CD4-positive, alpha-beta T cell (primary cell): ENCODE measurements at regions not wholly inside any gene's neighbourhood (a gene's known extent, or its start where the extent isn't known, plus 50 kb on each side); places are given as distances from the start of the nearest gene placed in this dataset.
"Not testable (repeated sequence)": the region's sequence is repeated elsewhere in the genome, so short reads cannot be mapped to it uniquely, and the experiment has no call there.

ENCODE experiments used
- ATAC-seq: fragments of 200-7000 bp; cut with Tn5 transposase; one replicate; pipeline ENCODE4 v1.10.0; 2022; ENCODE audit warnings: mild to moderate bottlenecking; ENCODE audit not compliant: poor library complexity
- CTCF ChIA-PET: fragments of 350-600 bp; sonication (Branson Sonifier 250); formaldehyde crosslinking; loops from one replicate; lab custom pipeline; 2021; ENCODE audit warnings: antibody characterized with exemption, inconsistent platforms; lab: Charles Lee
- POLR2A ChIA-PET: fragments of 350-600 bp; sonication (Branson Sonifier 250); formaldehyde crosslinking; loops from one replicate; lab custom pipeline; 2021; ENCODE audit warnings: antibody characterized with exemption, inconsistent platforms; lab: Charles Lee
- DNase-seq, 14 experiments: peaks; one replicate each; pipeline ENCODE4 v3.0.0-alpha.2; 2013 to 2020; ENCODE audit warnings: mixed read lengths in 2 of 14
- H3K27ac ChIP-seq, 2 donors: one replicate each; pipeline versions ENCODE4 v1.5.1 to v1.7.0; 2013; ENCODE audit warnings: low read length in 2 of 2, low read depth in 1 of 2, mild to moderate bottlenecking in 1 of 2
- H3K27me3 ChIP-seq, 2 experiments: 1 replicate in 1 of 2; 2 replicates in 1 of 2; pipeline versions ENCODE4 v1.6.1 to v1.7.0; 2013; ENCODE audit warnings: low read length in 2 of 2, control low read depth in 1 of 2, mild to moderate bottlenecking in 1 of 2, moderate library complexity in 1 of 2; ENCODE audit not compliant: insufficient read depth in 2 of 2, control insufficient read depth in 1 of 2
- H3K36me3 ChIP-seq: one replicate; pipeline ENCODE4 v1.6.1; 2013; ENCODE audit warnings: low read length, control low read depth; ENCODE audit not compliant: insufficient read depth
- H3K4me1 ChIP-seq: one replicate; pipeline ENCODE4 v1.6.1; 2013; ENCODE audit warnings: low read length, control low read depth; ENCODE audit not compliant: insufficient read depth
- H3K4me3 ChIP-seq: one replicate; pipeline ENCODE4 v1.5.1; 2013; ENCODE audit warnings: mild to moderate bottlenecking, low read length, moderate library complexity
- H3K9me3 ChIP-seq, 2 experiments: 1 replicate in 1 of 2; 2 replicates in 1 of 2; pipeline versions ENCODE4 v1.6.1 to v1.7.0; 2013; ENCODE audit warnings: low read length in 2 of 2, mild to moderate bottlenecking in 2 of 2, control low read depth in 1 of 2, moderate library complexity in 1 of 2; ENCODE audit not compliant: control insufficient read depth in 1 of 2, insufficient read depth in 1 of 2
- H3K27ac Mint-ChIP-seq: one replicate; pipeline ENCODE4 v1.8.0; 2020; ENCODE audit warnings: mixed read lengths
- H3K27me3 Mint-ChIP-seq: one replicate; pipeline ENCODE4 v1.8.0; 2021; ENCODE audit warnings: mixed read lengths
- H3K36me3 Mint-ChIP-seq: one replicate; pipeline ENCODE4 v1.8.0; 2021; ENCODE audit warnings: low read depth, mixed read lengths
- H3K4me1 Mint-ChIP-seq: one replicate; pipeline ENCODE4 v1.8.0; 2021; ENCODE audit warnings: low read depth, mixed read lengths
- H3K4me3 Mint-ChIP-seq: one replicate; pipeline ENCODE4 v1.8.0; 2020; ENCODE audit warnings: mild to moderate bottlenecking, mixed read lengths
- H3K9me3 Mint-ChIP-seq: one replicate; pipeline ENCODE4 v1.8.0; 2020; ENCODE audit warnings: mixed read lengths
- intact Hi-C, 2 experiments: fragments of 100-400 bp; cut with DNase I in 1 of 2; cut with micrococcal nuclease in 1 of 2; formaldehyde crosslinking; loops; one replicate each; pipeline versions ENCODE4 v1.15.1 to v1.9.0; 2023 to 2025; cut with DNase I, micrococcal nuclease
- TF ChIP-seq, protein P1 (sequence below): fragments of 200-600 bp; IDR thresholded peaks from one replicate; pipeline ENCODE4 v1.8.0; 2022; ENCODE audit warnings: antibody characterized with exemption, mild to moderate bottlenecking

DNA sequence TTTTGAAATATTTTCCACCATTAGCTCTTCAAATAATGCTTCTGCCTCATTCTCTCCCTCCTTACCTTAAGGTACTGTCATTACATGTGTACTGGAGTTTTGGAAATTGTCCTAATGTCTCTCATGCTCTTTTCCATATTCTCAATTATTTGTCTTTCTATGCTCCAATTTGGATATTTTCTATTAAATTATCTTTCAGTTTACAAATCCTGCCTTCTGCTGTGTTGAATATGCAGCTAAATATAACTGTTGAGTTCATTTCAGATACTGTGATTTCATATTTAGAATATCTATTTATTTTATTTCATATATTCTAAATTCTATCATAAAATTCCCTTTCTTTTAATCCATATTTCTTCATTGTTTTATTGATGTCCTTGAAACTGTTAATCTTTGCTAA, 388.0 kb upstream of the CDIN1 start:
- Histone ChIP-seq H3K36me3 (no peaks in the 10 kb centered on the region), H3K27me3 (no peaks in the 10 kb centered on the region), H3K9me3 (peaks cover 0 to 12% of the 10 kb centered on the region in 2 experiments), H3K27ac (no peak overlapping the region), H3K4me1 (no peaks in the 10 kb centered on the region), H3K4me3 (no peak overlapping the region)
- Mint-ChIP-seq H3K27me3 (no peaks in the 10 kb centered on the region), H3K27ac (no peak overlapping the region), H3K4me1 (no peaks in the 10 kb centered on the region), H3K36me3 (no peaks in the 10 kb centered on the region), H3K9me3 (no peaks in the 10 kb centered on the region), H3K4me3 (no peak overlapping the region)
- TF ChIP-seq, protein P1, sequence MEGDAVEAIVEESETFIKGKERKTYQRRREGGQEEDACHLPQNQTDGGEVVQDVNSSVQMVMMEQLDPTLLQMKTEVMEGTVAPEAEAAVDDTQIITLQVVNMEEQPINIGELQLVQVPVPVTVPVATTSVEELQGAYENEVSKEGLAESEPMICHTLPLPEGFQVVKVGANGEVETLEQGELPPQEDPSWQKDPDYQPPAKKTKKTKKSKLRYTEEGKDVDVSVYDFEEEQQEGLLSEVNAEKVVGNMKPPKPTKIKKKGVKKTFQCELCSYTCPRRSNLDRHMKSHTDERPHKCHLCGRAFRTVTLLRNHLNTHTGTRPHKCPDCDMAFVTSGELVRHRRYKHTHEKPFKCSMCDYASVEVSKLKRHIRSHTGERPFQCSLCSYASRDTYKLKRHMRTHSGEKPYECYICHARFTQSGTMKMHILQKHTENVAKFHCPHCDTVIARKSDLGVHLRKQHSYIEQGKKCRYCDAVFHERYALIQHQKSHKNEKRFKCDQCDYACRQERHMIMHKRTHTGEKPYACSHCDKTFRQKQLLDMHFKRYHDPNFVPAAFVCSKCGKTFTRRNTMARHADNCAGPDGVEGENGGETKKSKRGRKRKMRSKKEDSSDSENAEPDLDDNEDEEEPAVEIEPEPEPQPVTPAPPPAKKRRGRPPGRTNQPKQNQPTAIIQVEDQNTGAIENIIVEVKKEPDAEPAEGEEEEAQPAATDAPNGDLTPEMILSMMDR, result no peak
- CTCF ChIA-PET, result no interaction called here
- DNase-seq, result no peak
- POLR2A ChIA-PET, result no interaction called here
- intact Hi-C loops, result no loop called here
- ATAC-seq, result no peak

DNA sequence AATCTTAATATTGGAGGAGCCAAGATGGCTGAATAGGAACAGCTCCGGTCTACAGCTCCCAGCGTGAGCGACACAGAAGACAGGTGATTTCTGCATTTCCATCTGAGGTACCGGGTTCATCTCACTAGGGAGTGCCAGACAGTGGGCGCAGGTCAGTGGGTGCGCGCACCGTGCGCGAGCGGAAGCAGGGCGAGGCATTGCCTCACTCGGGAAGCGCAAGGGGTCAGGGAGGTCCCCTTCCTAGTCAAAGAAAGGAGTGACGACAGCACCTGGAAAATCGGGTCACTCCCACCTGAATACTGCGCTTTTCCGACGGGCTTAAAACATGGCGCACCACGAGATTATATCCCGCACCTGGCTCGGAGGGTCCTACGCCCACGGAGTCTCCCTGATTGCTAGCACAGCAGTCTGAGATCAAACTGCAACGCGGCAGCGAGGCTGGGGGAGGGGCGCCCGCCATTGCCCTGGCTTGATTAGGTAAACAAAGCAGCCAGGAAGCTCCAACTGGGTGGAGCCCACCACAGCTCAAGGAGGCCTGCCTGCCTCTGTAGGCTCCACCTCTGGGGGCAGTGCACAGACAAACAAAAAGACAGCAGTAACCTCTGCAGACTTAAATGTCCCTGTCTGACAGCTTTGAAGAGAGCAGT, 383.9 kb upstream of the CDIN1 start:
- ATAC-seq, H3K9me3 ChIP-seq, H3K27me3 Mint-ChIP-seq, intact Hi-C loops, H3K4me3 ChIP-seq, H3K4me3 Mint-ChIP-seq, H3K27ac ChIP-seq, H3K36me3 Mint-ChIP-seq, H3K27me3 ChIP-seq, H3K36me3 ChIP-seq, H3K9me3 Mint-ChIP-seq, CTCF ChIA-PET, H3K4me1 ChIP-seq, DNase-seq, POLR2A ChIA-PET, H3K4me1 Mint-ChIP-seq, H3K27ac Mint-ChIP-seq: not testable (repeated sequence)

DNA sequence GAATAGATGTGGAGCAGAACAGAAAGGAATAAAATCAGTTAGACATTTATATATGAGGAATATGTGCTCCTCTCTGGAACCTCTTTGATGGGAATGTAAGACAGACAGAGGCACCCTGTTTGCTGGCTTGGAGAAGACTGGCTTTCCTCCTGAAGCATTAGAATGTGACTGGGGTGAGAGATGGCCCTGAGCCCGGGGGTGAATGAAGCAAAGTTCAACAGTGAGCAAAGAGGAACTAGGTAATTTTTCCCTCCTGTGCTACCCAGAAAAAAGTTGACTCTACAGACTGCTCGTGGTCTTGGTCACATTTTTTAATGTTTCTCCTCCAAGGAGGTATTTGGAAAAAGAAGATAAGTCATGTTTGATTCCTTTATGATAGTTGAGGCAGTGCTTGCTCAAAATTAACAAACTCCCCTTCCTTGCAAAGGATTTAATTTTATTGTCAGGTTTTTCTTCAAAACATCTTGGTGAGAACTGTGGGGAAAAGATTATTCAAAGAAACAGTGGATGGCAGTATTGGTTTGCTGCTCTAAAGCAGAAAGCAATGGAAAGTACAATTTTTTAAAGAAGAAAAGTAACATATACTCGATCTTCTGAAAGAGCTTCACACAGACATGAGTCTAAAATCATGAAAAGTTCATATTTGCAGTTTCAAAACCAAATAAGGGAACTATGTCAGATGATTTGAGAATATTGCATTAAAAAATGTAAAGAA, 370.4 kb upstream of the CDIN1 start:
- CTCF ChIA-PET, result no interaction called here
- POLR2A ChIA-PET, result no interaction called here
- H3K36me3 Mint-ChIP-seq, result no peaks in the 10 kb centered on the region
- H3K9me3 ChIP-seq, result no peaks in the 10 kb centered on the region
- H3K4me1 Mint-ChIP-seq, result no peaks in the 10 kb centered on the region
- H3K27ac ChIP-seq, result no peak overlapping the region
- peaks cover under 1% of the 10 kb centered on the region for H3K9me3 Mint-ChIP-seq
- TF ChIP-seq, protein P1, result no peak
- no peak overlapping the region for H3K27ac Mint-ChIP-seq
- no peaks in the 10 kb centered on the region for H3K36me3 ChIP-seq
- no peak overlapping the region for H3K4me3 ChIP-seq
- no peaks in the 10 kb centered on the region for H3K27me3 Mint-ChIP-seq
- intact Hi-C loops, result no loop called here
- no peaks in the 10 kb centered on the region for H3K4me1 ChIP-seq
- H3K4me3 Mint-ChIP-seq, result no peak overlapping the region
- ATAC-seq (no peak), DNase-seq (no peak)
- no peaks in the 10 kb centered on the region for H3K27me3 ChIP-seq
